ENCODE measurements at regions not wholly inside any gene's neighbourhood (a gene's known extent, or its start where the extent isn't known, plus 50 kb on each side); places are given as distances from the start of the nearest gene placed in this dataset.

DNA sequence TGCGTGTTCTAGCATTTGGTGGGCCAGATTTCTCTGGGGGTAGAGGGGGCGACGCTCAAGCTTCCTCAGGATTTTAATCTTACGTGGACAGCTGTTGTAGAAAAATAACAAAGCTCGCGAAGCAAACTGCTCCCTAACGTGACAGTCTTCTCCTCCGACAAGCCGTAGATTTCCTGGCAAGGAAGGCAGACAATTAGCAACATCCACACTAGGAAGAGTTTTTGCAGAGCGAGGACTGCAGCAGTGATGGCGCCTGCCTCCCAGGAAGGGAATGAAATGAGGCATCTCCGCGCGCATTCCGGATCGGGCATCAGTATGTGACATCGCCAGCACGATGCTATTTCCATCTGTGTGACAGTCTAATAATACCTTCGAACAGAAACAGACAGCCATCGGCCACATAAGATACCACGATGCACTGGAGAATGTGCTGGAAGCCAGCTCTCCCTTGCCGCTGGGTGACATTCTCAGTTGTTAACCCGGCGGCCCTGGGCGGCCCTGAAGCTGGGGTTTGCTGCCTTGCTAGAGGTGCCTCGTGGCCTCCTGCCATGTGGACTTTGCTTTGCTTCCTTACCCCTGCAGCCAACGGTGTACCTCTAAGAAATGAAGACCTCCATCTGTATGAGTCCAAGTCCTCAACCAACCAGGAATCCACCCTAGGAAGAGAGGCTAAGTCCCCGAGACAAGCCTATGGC lies 101.8 kb upstream of the AGAP1 start:
- TF ChIP-seq CTCF (IDR thresholded peaks at IDR 0.05; ENCODE audit: low read depth, low read length, poor library complexity, severe bottlenecking) (no peak), EZH2phosphoT487 (IDR thresholded peaks at IDR 0.05; ENCODE audit: borderline replicate concordance, low read length) (no peak)

All from DOHH2 (cell line).